Lower leg skin (tissue), 3 donors: ENCODE measurements at regions not wholly inside any gene's neighbourhood (a gene's known extent, or its start where the extent isn't known, plus 50 kb on each side); places are given as distances from the start of the nearest gene placed in this dataset.

ENCODE experiments used
- POLR2A ChIP-seq, 2 donors: fragments of 450-650 bp; IDR thresholded peaks; one replicate each; pipeline ENCODE4 v1.6.1; 2016 to 2017; ENCODE audit warnings: antibody characterized with exemption in 2 of 2, mild to moderate bottlenecking in 1 of 2, moderate library complexity in 1 of 2
- TF ChIP-seq, protein P1 (sequence below), 3 donors: fragments of 450-650 bp; IDR thresholded peaks; one replicate each; pipeline ENCODE4 v1.5.1; 2016; ENCODE audit warnings: antibody characterized with exemption in 3 of 3, mild to moderate bottlenecking in 3 of 3, moderate library complexity in 2 of 3

DNA sequence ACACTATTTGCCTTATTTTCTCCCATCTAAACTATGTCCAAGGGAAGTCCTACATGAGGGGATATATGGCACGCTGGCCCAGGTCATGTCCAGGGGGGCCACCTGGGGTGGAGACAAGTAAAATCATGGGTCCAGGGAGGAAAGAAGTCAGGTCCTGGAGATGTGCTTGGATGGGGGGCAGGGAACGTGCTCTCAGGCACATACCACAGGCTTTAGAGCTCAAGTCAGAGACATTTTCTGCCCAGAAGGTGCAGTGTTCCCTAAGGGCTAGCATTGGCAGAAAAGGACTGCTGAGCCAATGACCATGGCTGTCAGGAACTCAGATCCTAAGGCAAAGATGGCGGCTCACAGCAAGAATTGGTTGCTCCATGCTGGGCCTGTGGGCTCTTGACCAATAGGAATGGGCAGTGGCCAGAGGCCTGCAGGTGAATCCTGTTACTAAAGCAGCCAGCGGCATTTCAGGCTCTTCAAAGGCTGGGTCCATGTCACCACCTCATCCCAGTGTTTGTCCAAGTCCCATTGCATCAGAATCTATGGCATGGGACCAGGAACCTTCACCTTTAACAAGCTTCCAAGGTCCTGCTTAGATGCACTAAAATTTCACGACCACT, 175.0 kb downstream of the RPLP1 start:
- TF ChIP-seq, protein P1, sequence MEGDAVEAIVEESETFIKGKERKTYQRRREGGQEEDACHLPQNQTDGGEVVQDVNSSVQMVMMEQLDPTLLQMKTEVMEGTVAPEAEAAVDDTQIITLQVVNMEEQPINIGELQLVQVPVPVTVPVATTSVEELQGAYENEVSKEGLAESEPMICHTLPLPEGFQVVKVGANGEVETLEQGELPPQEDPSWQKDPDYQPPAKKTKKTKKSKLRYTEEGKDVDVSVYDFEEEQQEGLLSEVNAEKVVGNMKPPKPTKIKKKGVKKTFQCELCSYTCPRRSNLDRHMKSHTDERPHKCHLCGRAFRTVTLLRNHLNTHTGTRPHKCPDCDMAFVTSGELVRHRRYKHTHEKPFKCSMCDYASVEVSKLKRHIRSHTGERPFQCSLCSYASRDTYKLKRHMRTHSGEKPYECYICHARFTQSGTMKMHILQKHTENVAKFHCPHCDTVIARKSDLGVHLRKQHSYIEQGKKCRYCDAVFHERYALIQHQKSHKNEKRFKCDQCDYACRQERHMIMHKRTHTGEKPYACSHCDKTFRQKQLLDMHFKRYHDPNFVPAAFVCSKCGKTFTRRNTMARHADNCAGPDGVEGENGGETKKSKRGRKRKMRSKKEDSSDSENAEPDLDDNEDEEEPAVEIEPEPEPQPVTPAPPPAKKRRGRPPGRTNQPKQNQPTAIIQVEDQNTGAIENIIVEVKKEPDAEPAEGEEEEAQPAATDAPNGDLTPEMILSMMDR (IDR thresholded peaks at IDR 0.05) = no peak
- TF ChIP-seq POLR2A (IDR thresholded peaks at IDR 0.05) = no peak
